Keratinocyte (primary cell): ENCODE measurements at regions not wholly inside any gene's neighbourhood (a gene's known extent, or its start where the extent isn't known, plus 50 kb on each side); places are given as distances from the start of the nearest gene placed in this dataset.

ENCODE experiments used
- DNase-seq: peaks from one replicate; pipeline ENCODE4 v3.0.0-alpha.2; 2011; ENCODE audit warnings: low read depth, missing footprints, low spot score
- FAIRE-seq: peaks from 2 replicates; lab custom pipeline; 2011; peaks lifted over from hg19 to GRCh38; lab: Jason Lieb, UNC
- H2AFZ ChIP-seq: 2 replicates; pipeline ENCODE4 v1.6.0; 2012; ENCODE audit warnings: low read length, control low read depth, inconsistent platforms; ENCODE audit not compliant: control insufficient read depth
- H3K27ac ChIP-seq: 2 replicates; pipeline ENCODE4 v1.5.1; 2011; ENCODE audit warnings: low read length; ENCODE audit not compliant: control insufficient read depth, insufficient read depth
- H3K27me3 ChIP-seq: 3 replicates; pipeline ENCODE4 v1.6.0; 2011; ENCODE audit warnings: low read length; ENCODE audit not compliant: control insufficient read depth, insufficient read depth; ENCODE audit errors: extremely low read depth
- H3K36me3 ChIP-seq, 2 experiments: 2 replicates in 1 of 2; 3 replicates in 1 of 2; pipeline ENCODE4 v1.5.1; 2011; ENCODE audit warnings: low read length in 2 of 2, mild to moderate bottlenecking in 1 of 2; ENCODE audit not compliant: control insufficient read depth in 2 of 2, insufficient read depth in 2 of 2; ENCODE audit errors: extremely low read depth in 1 of 2
- H3K4me1 ChIP-seq: 3 replicates; pipeline ENCODE4 v1.5.1; 2011; ENCODE audit warnings: low read length; ENCODE audit not compliant: control insufficient read depth, insufficient read depth; ENCODE audit errors: extremely low read depth
- H3K4me2 ChIP-seq: 3 replicates; pipeline ENCODE4 v1.6.0; 2011; ENCODE audit warnings: low read depth, low read length; ENCODE audit not compliant: control insufficient read depth, insufficient read depth; ENCODE audit errors: extremely low read depth
- H3K4me3 ChIP-seq, 3 experiments: fragments of 200-600 bp in 1 of 3; sonication (generic) in 1 of 3; 2 replicates in 2 of 3; 3 replicates in 1 of 3; pipeline ENCODE4 v1.5.1; 2011 to 2016; ENCODE audit warnings: low read length in 3 of 3, mild to moderate bottlenecking in 3 of 3, control low read depth in 2 of 3, inconsistent platforms in 1 of 3, low read depth in 1 of 3, mixed read lengths in 1 of 3, mixed run types in 1 of 3, moderate library complexity in 1 of 3; ENCODE audit not compliant: control insufficient read depth in 2 of 3, insufficient read depth in 2 of 3; ENCODE audit errors: extremely low read depth in 1 of 3
- H3K79me2 ChIP-seq: 2 replicates; pipeline ENCODE4 v1.6.0; 2012; ENCODE audit warnings: low read length; ENCODE audit not compliant: control insufficient read depth, insufficient read depth
- H3K9ac ChIP-seq: 3 replicates; pipeline ENCODE4 v1.6.0; 2011; ENCODE audit warnings: low read length; ENCODE audit not compliant: control insufficient read depth, insufficient read depth; ENCODE audit errors: extremely low read depth
- H3K9me1 ChIP-seq: 3 replicates; pipeline ENCODE4 v1.6.0; 2011; ENCODE audit warnings: low read length; ENCODE audit not compliant: control insufficient read depth, insufficient read depth; ENCODE audit errors: extremely low read depth
- H3K9me3 ChIP-seq: 2 replicates; pipeline ENCODE4 v1.5.1; 2012; ENCODE audit warnings: low read depth, low read length; ENCODE audit not compliant: control insufficient read depth
- H4K20me1 ChIP-seq: 3 replicates; pipeline ENCODE4 v1.6.0; 2011; ENCODE audit warnings: low read length; ENCODE audit not compliant: control insufficient read depth, insufficient read depth; ENCODE audit errors: extremely low read depth
- EZH2 ChIP-seq: IDR thresholded peaks from one replicate; pipeline ENCODE4 v1.6.1; 2012; ENCODE audit warnings: inconsistent platforms, mild to moderate bottlenecking, low read length, moderate library complexity
- dilution Hi-C: fragments of 300-500 bp; cut with MboI; formaldehyde crosslinking; loops from one replicate; pipeline ENCODE4 v1.7.0; 2020; ENCODE audit warnings: low sequenced_read_pairs; ENCODE audit not compliant: extremely low pct_ligation_motif_present
- TF ChIP-seq, protein P1 (sequence below), 3 experiments: IDR thresholded peaks in 1 of 3; conservative IDR thresholded peaks in 1 of 3; optimal IDR thresholded peaks in 1 of 3; 2 replicates in 2 of 3; 3 replicates in 1 of 3; pipeline versions ENCODE3 to v1.5.1; 2011; ENCODE audit warnings: low read length in 3 of 3, mild to moderate bottlenecking in 3 of 3, moderate library complexity in 2 of 3, control low read depth in 1 of 3, inconsistent platforms in 1 of 3; ENCODE audit not compliant: insufficient read depth in 2 of 3; ENCODE audit errors: extremely low read depth in 1 of 3

DNA sequence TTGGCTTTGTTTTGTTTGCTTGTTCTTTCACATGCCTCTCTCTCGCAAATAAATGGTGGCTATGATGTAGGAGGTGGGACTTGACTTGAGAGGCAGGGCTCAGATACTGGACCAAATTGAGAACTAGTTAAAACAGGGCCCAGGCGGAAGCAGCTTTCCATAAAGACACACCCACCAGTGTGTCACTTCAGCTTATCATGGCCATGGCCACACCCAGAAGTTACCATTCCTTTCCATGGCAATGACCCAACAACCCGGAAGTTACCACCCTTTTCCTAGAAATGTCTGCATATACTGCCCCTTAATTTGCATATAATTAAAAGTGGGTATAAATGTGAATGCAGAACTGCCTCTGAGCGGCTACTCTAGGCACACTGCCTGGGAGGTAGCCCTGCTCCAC is 62.6 kb upstream of the CNTN4 start:
- H3K79me2 ChIP-seq = no peaks in the 10 kb centered on the region
- FAIRE-seq = no peak
- dilution Hi-C loops = no loop called here
- no peak overlapping the region for H3K4me2 ChIP-seq
- TF ChIP-seq, protein P1, sequence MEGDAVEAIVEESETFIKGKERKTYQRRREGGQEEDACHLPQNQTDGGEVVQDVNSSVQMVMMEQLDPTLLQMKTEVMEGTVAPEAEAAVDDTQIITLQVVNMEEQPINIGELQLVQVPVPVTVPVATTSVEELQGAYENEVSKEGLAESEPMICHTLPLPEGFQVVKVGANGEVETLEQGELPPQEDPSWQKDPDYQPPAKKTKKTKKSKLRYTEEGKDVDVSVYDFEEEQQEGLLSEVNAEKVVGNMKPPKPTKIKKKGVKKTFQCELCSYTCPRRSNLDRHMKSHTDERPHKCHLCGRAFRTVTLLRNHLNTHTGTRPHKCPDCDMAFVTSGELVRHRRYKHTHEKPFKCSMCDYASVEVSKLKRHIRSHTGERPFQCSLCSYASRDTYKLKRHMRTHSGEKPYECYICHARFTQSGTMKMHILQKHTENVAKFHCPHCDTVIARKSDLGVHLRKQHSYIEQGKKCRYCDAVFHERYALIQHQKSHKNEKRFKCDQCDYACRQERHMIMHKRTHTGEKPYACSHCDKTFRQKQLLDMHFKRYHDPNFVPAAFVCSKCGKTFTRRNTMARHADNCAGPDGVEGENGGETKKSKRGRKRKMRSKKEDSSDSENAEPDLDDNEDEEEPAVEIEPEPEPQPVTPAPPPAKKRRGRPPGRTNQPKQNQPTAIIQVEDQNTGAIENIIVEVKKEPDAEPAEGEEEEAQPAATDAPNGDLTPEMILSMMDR (optimal IDR thresholded peaks at IDR 0.05 in 1 of 3, IDR thresholded peaks at IDR 0.05 in 1 of 3, conservative IDR thresholded peaks at IDR 0.05 in 1 of 3; ENCODE audit: extremely low read depth in 1 of 3, insufficient read depth in 2 of 3, low read length in 3 of 3) = no peak
- no peak for TF ChIP-seq EZH2
- no peaks in the 10 kb centered on the region for H4K20me1 ChIP-seq
- DNase-seq = no peak
- H3K9ac ChIP-seq = no peak overlapping the region
- no peaks in the 10 kb centered on the region for H3K9me3 ChIP-seq
- no peak overlapping the region for H3K4me3 ChIP-seq
- no peaks in the 10 kb centered on the region for H3K4me1 ChIP-seq
- no peak overlapping the region for H3K27ac ChIP-seq
- H3K36me3 ChIP-seq = no peaks in the 10 kb centered on the region
- H2AFZ ChIP-seq = no peak overlapping the region
- no peaks in the 10 kb centered on the region for H3K9me1 ChIP-seq
- no peaks in the 10 kb centered on the region for H3K27me3 ChIP-seq

DNA sequence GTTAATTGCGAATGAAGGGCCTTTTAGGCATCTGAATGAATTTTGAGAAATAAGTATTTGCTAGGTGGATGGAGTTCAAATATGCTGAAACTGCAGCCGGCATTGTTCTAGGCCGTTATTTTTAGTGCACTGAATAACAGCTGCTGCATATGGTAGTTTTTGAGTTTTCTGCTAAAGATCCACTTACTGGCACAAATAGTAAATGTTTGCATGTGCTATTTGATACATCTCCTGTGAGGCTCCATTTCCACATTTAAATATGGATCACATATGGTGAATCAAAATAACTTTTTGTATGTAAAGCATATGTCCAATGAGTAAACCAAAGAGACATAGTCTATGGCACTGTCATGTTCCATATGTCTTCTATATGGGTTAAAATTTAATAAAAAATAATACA is 56.7 kb upstream of the CNTN4 start:
- dilution Hi-C loops = no loop called here
- FAIRE-seq = no peak
- H4K20me1 ChIP-seq = no peaks in the 10 kb centered on the region
- H3K9me1 ChIP-seq = no peaks in the 10 kb centered on the region
- no peak overlapping the region for H3K4me3 ChIP-seq
- no peaks in the 10 kb centered on the region for H3K79me2 ChIP-seq
- no peaks in the 10 kb centered on the region for H3K9me3 ChIP-seq
- H3K4me1 ChIP-seq = no peaks in the 10 kb centered on the region
- no peak overlapping the region for H3K4me2 ChIP-seq
- no peak overlapping the region for H3K9ac ChIP-seq
- no peak overlapping the region for H2AFZ ChIP-seq
- H3K27me3 ChIP-seq = no peaks in the 10 kb centered on the region
- TF ChIP-seq EZH2 = no peak
- TF ChIP-seq, protein P1 (optimal IDR thresholded peaks at IDR 0.05 in 1 of 3, IDR thresholded peaks at IDR 0.05 in 1 of 3, conservative IDR thresholded peaks at IDR 0.05 in 1 of 3; ENCODE audit: extremely low read depth in 1 of 3, insufficient read depth in 2 of 3, low read length in 3 of 3) = no peak
- no peak for DNase-seq
- no peak overlapping the region for H3K27ac ChIP-seq
- H3K36me3 ChIP-seq = no peaks in the 10 kb centered on the region
